GM21786 (cell line): ENCODE measurements at regions not wholly inside any gene's neighbourhood (a gene's known extent, or its start where the extent isn't known, plus 50 kb on each side); places are given as distances from the start of the nearest gene placed in this dataset.

ENCODE experiments used
- ATAC-seq: cut with Tn5 transposase; IDR thresholded peaks from one replicate; pipeline ENCODE4 v1.9.1; 2021; ENCODE audit not compliant: unreplicated experiment

DNA sequence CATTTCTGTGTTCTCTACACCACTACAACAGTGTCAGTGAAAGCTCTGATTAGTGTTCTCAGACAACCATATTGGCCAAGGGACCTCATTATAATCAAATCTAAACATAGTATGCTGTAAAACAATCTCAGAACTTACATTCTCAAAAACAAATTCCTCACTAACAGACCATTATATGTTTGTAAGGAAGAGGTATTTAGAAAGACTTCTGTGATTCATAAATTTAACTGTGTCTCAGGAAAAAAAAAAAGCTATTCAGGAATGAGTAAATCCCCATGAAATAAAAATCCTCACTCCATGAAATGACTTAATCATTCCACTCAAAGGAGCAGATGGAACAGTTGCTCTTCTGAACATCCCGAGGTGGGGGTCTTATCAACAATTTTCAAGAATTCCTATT lies 413.0 kb downstream of the CDH2 start:
- ATAC-seq: no peak

DNA sequence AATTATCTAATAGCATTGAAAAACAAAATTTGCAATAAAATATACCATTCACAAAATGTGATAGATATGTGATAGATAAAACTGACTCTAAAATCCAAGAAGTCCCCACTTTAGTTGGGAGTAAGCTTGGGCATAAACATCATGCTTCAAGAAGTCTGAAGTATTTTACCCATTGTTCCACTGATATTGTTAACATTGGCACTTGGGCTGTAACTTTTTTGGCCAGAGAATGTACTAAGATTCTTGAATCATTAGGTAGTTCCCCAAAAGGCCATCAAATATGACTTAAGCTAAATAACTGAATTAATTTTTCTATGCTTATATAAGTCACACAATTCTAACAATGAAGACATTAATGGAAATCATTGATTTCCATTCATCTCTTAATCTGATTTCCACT lies 413.6 kb downstream of the CDH2 start:
- ATAC-seq: no peak

- ATAC-seq: no peak
Observed at GRCh38 chr18:27762054-27762453, 414.9 kb downstream of the CDH2 start.

DNA sequence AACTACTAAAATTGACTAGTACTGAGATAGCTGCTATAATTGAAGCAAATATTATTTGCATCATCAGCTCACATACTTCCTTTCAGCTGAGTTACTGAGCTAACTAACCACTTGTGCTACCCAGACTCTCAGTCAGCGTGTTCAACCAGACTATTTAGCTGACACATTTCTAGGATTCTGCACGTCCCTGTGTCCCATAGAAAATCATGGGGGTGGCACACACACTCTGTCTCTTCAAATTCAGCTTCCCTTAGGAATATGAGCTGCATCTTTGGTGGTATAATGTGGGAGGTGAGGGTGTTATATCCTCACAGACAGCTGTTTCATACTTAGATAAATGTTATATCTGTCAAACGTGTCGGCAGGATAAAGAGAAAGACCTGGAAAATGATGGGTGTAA lies 424.0 kb downstream of the CDH2 start:
- no peak for ATAC-seq

DNA sequence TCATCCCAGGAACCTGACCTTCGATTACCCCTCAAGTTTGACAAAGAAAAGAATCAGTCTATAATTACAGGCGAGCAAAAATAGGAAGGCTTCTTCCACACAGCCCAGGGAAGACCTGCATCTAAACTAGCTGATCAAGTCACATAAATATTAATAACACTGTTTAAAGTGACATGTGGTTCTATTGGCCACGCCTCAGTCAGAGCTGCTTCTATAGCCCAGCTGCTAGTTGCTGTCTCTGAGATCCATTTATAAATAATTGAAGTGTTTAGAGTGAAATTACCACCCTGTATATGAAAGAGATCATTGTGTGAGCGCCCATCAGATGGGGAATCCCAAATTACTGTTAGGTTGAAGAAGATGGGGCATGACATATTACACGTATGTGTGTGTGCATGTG lies 426.0 kb downstream of the CDH2 start:
- no peak for ATAC-seq

GRCh38 chr18:27750014-27750413 lies 426.9 kb downstream of the CDH2 start:
- ATAC-seq: peak; percentile 47

DNA sequence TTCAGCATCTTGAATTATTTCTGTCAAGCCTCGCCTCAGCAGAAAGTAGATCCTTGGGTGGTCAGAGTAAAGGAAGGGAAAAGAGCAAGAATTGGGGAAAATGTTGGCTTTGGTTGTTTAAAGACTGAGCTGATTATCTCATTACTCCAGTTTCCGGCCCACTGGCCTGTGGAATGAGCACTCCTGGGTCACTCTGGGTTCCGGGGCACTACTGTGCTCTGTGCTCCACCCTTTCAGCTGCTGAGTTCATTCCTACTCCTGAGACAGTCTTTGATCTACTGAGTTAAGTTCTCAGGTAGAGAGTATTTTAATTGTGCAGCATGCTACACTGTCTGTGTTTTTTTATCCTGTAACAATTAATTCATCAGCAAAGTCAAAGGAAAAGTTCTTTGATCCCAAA lies 427.7 kb downstream of the CDH2 start:
- no peak for ATAC-seq

GRCh38 chr18:27746241-27746640 lies 430.7 kb downstream of the CDH2 start:
- no peak for ATAC-seq

DNA sequence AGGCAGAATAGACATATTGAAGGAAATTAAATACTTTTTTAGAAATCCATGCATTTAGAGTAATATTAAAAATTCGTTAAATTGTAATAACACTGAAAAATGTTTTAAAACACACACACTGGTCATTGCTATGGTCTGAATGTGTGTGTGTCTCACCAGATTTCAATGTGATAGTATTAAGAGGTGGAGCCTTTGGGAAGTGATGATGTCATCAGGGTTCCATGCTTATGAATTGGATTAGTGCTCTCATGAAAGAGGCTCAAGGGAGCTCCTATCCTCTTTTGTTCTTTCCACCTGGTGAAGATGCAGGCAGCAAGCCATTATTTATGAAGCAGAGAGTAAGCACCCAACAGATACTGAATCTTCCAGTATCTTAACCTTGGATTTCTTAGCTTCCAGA lies 441.8 kb downstream of the CDH2 start:
- no peak for ATAC-seq

DNA sequence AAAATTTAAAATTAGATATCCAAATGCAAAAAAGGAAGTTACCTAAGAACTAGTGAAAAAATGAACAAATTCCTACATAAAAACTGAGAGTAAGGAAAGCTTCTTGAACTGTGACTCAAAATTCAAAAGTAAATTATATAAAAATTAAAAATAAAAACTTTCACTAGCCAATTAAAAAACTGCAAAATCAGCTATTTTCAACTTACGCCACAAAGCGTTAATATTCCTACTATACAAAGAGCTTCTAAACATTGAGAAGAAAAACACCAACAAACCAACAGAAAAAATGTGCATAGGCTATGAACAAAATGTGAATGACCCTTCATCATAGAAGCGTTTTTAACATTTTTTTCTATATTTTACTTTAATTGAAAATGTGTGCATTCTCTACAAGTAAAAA lies 445.7 kb downstream of the CDH2 start:
- ATAC-seq: no peak

- ATAC-seq: no peak
Observed at GRCh38 chr18:27728659-27729058, 448.3 kb downstream of the CDH2 start.

DNA sequence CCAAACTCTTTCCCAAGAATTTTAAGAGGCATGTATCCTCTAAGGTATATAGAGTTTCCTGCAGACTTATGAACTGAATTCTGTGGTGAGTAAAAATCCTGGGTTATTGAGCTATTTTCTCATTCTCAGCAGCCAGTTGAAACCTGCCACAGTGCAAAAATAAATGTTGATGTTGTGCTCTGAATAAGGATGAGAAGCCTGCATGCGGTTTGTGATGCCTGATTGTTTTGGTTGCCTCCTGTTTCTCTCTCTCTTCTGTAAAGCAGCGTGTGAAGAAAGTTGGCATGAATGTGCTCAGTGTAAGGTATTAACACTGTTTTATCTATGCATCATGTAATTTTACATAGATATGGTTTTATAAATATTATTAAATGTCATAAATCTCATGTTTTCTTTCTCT lies 452.6 kb downstream of the CDH2 start:
- ATAC-seq: no peak

DNA sequence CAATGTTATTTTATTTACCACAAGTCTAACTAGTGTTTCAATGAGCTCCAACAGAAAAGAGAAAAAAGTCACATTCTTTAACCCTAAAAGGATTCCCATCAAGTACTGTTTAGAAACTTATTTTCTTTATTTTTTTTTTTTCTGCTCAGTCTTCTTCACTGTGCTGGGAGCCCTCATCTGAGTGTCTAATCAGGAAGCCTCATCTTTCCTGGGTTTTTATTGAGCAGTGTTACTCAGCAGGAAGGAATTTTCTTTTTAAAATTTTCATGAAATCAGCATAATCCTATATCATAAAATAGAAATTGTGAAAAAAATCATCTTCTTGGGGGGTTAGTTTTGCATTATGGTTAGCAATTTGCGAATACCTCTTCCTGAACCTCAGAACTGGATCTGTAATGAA lies 453.8 kb downstream of the CDH2 start:
- no peak for ATAC-seq

DNA sequence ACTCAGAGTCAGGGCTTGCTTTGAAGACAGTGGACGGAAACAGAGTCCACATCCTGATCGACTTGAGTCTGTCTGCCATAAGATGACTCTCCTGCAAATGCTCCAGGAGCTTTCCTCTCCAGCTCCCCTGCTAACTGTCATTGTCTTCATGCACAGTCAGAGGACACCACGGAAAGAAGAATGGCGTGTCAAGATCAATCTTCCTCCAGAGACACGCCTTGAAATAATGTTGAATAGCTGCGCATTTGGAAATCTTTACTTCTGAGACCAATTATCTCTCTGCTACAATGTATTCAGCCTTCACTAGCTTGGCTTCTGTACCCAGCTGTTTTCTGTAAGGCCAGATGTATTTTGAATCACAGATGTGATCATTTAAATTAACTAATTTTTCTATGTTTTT lies 457.2 kb downstream of the CDH2 start:
- ATAC-seq: no peak

DNA sequence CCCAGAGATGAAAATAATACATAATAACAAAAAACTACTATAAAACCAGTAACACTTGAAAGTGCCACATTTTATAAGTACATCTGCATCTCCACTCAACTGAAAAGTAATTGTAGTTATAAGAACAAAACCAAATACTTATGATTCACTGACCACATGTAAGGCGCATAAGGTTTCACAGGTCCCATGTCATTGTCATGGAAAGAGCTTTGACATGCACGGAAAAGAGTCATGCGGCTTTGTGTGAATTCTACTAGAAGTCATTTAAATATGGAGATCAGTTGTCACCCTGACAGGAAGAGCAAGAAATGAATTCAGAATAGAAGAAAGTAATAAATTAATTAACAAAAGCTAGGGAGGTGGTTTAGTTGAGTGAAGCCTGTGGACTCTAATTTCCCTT lies 459.1 kb downstream of the CDH2 start:
- ATAC-seq: no peak

DNA sequence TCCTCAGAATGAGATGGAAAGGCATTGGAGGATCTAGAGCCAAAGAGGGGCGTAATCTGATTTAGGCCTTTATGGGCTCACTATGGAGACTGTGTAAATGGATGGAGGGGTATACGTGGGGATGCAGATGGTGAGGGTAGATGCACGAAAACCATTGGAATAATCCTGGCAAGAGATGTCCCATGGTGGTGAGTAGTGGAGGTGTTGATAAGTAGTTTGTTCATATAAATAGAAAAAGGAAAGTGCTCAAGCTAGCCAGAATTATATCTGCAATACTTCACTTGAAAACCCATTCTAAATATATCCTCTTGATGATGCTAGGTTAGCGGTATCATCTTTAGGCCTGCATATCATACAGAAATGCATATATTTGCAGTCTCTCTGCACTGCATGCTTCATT lies 459.7 kb downstream of the CDH2 start:
- ATAC-seq: no peak

GRCh38 chr18:27715751-27716150 lies 461.2 kb downstream of the CDH2 start:
- ATAC-seq: no peak

DNA sequence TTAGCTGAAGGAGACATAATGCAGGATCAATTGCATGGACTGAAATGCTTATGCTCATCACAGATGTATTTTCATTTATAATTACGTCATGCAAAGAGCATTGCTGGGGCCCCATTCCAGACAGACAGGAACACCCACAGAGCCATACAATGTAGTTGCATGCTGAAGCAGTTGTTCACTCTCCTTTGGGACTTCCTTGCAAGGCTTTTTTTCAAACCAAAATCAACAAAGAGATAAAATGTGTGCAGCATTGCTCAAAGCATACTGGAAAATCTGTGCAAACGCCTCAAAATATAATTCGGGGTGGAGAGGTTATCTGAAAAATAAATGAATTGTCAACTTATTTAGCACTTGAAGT lies 463.2 kb downstream of the CDH2 start:
- ATAC-seq: no peak

DNA sequence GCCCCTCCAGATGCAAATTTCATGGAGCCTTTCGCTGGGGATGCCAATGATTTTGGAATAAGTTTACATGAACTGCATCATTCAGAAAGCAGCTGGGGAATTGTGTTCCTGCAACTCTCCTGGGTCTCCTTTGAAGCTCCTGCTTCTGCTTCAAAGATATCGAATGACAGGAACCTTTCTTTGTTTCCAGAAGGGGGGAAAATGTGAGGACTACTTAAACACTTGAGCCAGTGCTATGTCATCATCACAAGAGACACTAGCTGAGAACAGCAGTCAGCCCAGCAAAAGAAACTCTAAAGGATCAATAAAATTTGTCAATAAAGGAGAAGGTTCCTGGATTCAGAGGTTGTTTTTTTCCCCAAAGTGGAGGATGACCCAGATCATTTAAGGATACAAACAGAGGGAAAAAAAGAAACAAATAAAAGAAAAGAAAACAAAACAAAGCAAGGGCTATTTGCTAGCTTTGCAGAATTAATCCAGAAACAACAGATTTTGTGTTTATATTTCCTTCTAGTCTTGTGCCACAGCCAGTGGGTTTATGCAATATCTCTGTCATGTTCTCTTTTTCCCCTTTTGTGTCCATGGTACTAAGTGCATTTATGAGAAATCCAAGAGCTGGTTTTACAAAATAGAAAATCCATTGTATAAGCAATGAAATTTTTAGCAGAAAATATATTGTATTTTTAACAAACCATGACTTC lies 463.7 kb downstream of the CDH2 start:
- ATAC-seq: no peak

DNA sequence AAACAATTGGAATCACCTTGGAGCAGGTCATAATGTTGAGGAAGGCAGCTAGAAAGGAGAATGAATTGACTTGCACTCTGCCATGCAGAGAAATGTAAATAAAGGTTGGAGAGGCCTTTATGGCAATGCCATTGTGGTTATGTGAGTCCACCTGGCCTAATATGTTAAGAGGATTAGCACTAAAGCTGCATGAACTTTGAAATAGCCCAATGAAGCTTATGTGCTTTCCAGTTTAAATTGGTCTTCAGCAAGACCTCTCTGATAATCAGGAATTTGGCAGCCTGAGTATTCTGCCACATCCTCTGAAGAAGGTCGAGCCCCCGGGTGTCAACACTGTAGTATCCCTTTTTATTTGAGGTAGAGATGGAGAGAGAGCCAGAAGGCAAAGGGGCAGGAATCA lies 464.9 kb downstream of the CDH2 start:
- no peak for ATAC-seq

DNA sequence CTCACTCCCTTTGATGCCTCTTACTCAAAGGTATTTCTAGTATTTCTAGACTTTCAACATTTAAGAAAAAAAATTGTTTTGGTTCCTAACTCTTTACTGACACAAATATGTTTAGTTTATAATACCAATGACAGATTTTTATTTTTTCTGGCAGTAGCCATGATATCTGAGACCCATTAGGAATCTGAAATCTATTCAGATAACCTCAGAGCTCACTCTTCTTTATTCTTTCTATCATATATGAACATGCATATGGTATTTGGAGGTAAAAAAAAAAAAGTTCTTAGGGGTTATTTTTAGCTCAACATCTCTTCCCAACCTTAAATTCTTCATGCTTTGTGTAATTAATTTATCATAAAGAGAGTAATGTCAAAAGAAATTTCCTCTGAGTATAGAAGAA lies 465.5 kb downstream of the CDH2 start:
- no peak for ATAC-seq

DNA sequence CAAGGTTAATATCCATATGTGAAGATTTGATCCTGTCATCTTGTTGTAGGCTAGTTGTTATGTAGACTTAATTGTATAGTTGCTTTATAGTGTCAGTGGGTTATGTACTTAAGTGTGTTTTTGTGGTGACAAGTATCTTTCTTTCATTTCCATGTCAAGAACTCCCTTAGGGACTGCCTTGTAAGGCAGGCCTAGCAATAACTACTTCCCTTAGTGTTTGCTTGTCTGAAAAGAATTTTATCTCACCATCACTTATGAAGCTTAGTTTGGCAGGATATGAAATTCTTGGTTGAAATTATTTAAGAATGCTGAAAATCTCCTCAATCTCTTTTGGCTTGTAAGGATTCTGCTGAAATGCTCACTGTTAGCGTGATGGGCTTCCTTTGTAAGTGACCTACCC lies 467.6 kb downstream of the CDH2 start:
- ATAC-seq: no peak

DNA sequence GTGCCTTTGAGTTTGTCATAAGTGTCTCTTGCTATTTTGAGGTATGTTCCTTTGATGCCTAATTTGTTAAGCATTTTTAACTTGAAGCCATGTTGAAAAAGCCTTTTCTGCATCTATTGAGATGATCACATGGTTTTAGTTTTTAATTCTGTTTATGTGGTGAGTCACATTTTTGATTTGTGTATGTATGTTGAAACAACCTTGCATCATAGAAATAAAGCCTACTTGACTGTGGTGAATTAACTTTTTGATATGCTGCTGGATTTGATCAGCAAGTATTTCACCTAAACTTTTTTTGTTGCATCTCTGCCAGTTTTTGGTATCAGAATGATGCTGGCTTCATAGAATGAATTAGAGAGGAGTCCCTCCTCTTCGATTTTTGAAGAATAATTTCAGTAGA lies 469.7 kb downstream of the CDH2 start:
- no peak for ATAC-seq
